NCI-H748 (cell line): ENCODE measurements at regions not wholly inside any gene's neighbourhood (a gene's known extent, or its start where the extent isn't known, plus 50 kb on each side); places are given as distances from the start of the nearest gene placed in this dataset.

Experiments
- DNase-seq: peaks from one replicate; lab custom pipeline; 2025; ENCODE audit not compliant: unreplicated experiment; lab: John Stamatoyannopoulos, UW

DNA sequence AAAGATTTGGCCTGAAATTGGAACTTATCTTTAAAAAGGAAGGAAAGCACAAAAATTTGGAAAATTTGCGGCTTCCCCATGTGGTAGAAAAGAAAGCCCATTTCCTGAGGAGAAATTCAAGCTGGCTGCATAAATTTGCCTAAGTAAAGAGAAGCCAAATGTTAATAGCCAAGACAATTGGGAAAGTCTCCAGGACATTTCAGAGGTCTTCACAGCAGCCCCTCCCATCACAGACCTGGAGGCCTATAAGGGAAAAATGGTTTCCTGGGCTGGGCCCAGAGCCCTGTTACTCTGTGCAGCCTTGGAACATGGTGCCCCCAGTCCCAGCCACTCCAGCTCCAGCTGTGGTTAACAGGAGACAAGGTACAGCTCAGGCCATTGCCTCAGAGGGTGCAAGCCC is 736.5 kb downstream of the HACE1 start:
- DNase-seq = no peak

DNA sequence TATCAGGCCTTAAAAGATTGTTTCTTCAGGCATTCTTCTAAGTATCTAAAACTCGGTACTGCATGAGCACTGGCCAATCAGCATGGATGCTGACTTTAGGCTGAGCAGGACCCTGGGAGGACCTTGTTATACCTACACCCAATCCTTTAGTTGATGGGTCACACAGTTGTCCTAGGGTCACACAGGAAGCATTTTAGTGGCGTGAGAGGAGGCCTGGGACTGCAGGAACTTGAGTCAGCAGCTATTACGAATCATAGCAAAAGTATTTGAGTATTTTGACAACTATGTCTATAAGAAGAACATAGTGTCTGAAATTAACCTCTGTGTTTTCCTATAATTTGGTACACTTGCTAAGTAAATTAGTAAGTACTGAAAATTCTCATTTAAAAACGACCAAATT is 741.4 kb downstream of the HACE1 start:
- no peak for DNase-seq

DNA sequence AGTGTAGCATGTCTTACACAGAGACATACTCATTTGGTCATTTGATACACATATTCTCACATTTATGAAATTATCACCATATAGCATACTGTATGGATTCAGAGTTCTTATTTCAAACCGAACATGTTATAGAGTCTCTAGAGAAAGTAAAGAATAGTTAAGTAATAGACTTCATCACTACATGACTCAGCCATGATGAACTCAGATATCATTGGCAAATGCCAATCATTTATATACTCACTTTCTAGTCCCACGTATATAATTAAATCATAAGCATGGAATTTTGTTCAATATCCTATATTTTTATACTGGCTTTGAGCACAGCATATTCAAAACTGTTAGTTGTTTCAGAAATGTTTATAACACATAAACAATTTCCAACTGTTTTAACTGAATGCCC is 749.9 kb downstream of the HACE1 start:
- DNase-seq = no peak

DNA sequence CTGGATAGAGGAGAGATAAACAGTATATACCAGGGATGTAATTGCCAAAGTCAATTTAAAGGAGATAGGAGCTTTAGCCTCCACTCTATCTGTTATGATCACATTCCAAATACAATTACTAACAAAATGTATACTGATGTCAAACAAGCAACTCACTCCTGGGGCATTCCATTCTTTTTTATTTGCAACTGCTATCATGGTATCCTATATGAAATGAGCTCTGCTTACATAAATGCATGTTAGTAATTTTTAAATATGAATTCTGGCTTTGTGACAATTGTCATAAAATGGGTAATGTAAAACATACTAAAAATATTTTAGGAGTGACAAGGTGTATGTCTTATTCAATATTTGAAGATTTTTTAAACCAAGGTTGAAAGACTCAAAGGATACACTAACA is 751.1 kb downstream of the HACE1 start:
- no peak for DNase-seq

DNA sequence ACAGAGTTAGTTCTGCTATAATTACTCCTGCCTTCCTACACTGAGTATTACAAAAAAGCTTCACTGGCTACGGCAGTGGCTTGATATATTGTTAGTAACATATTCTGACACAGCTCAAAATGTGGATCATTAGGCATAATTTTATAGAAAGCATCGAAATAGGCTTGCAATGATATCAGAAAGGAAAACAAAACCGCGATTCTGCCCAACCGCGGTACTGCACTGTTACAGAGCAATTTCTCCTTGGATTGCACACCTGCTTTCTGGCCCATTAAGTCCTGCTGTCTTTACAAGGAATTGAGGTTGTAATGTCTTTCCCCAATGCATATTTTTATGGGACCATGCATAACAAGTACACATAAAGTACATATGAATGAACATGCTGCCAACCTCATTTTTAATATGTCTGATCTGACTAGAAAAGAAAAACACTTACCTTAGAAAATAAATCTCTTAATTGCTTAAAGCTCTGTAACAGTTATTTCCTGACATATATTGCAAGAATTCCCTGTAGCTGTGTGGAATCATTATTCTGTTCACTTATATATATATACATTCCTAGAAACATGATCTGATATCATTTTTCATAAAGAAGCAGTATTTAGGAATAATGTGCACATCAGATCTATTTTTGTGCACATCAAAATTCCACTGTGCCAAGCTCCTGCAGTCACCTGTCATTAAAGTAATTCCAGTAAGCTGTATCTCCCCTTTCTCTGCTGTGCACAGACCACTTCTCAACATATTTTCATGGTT is 763.9 kb downstream of the HACE1 start:
- peak; percentile 63 for DNase-seq

DNA sequence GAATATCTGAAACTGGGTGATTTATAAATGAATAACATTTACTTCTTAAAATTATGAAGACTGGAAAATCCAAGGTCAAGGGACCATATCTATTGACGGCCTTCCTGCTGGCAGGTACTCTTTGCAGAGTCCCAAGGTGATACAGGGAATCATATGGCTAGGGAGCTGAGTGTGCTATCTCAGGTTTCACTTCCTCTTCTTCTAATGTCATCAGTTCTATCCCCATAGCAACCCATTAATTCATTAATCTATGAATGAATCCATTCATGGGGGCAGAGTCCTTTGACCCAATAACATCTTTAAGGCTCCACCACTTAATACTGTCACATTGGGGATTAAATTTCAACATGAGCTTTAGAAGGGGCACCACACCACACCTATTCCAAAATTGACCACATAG is 772.0 kb downstream of the HACE1 start:
- no peak for DNase-seq

DNA sequence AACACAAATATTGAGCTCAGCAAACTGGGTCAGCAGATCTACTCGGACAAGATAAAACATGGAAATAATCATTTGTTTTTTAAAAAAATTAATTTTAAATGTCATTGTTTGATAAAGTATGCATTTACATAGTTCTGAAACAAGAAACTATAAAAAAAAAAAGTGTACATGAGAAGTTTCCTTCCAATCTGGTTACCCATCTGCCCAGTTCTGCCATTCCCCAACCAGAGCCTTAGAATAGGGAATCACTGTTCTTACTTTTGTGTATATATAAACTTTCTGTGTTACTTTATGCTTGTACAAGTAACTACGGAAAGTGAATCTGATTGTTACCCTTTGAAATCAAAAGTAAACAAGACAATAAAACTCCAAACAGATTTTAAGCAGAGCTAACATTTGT is 791.4 kb downstream of the HACE1 start:
- no peak for DNase-seq

DNA sequence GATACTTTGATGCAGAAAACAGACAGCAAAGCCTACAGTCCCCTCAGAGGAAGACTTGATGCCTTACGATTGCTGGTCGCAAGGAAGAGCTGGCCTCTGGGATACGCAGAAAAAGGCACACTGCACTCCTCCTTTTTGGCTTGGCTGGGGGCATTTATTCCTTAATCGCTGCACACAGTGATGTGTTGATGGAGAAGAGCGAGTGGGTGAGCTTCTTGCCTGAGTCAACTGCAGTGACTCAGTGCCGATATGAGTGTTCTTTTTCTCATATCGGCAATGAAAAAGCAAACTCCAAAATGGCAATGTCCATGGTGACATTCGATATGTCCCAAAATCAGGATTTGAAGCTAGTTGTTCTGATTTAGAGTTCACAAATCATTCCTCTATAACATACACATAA is 794.8 kb downstream of the HACE1 start:
- DNase-seq = no peak

DNA sequence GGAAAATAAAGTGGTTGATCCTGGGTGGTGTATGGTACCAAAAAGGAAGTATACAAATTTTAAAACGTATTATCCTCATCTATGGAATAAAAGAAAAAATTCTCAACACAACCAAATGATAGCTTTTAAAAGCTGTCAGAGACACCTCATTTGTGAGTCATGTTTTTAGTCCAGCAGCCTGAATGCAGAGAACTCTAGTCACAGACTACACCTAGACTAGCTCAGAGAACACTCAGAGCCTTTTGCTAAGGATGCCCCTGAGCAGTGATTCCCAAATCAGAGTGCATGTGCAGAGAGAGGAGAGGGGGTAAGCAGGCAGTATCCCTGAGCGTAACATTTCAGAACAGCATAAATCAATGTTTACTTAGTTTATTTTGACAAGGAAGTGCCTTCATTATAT is 809.3 kb downstream of the HACE1 start:
- DNase-seq = no peak

DNA sequence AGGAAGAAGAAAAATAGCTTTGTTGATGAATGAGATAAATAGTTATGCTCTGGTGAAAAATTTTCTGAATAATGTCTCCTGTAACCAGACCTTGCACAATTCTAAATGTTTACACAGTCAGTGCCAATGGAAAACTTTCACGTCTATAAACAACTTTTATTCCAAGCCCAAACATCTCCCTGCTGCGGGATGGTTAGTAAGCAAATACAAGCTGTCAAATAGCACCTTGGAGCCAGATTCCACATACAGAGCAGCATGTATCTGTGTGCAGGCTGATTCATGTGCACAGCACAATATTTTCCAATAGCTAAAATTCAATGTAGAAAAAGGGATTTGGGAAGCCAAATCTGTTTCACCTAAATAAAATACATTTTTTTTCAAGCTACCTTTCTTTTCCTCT is 813.3 kb downstream of the HACE1 start:
- DNase-seq = peak; percentile 5

DNA sequence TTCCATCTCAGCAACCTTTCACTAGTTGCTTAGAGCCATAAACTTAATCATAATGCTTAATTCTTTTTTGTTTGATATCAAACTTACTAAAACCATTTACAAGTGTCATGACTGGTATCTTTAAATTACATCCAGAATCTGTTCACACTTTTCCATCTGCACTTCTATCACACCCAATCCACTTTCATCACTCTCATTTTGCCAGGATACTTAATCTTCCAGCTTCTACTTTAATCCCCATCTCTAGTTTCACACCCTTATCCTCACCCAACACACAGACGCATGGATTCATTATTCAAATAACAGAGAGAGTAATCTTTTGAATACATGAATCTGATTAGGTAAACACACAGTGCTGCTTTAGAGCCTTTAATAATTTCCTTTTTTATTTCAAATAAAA is 828.4 kb downstream of the HACE1 start:
- DNase-seq = no peak

DNA sequence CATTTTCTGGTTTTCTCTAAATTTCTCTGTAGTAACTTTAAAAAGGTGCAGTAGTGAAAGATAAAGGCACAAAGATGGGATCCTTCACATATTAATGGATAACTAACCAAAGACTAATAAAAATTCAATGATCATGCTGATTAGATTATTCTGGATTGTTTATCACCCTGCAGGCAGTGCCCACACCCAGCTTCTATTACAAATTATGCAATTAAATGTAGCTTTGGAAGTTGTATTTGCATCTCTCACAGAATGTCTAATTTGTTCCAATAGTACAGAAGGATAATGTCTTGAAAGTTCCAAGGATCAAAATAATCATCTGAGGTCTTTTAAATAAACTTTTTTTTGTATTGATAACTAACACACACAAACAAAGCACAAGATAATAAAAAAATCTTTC is 837.6 kb downstream of the HACE1 start:
- DNase-seq = no peak

DNA sequence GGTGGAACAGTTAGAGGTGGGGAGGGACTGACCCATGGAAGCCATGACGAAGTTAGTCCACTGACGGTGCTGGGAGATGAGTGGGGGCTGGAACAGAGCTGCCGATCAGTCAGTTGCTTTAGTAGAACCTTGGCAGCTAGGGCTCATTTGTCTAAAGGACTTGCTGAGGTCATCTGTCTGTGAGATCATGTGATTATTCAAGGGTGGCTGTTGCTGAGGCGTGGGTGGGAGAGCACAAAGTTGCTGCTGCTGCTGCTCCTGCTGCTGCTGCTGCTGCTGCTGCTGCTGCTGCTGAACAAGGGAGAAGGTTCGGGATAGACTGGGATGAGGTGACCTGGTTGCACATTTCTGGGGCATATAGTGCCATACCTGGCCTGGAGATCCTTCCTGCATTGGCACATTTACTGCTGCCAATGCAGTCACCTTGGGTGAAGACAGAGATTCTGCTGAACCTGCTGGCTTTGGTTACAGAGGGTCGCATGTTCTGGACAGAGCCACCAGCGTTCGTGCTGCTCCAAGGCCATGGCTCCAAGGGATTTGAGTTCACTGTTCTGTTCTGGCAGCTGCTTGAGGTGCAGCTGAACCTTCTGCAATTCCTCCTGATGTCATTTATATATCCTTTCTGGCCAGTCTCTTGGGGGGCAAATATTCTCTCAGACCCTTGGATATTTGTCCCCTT is 840.5 kb downstream of the HACE1 start:
- DNase-seq = no peak

DNA sequence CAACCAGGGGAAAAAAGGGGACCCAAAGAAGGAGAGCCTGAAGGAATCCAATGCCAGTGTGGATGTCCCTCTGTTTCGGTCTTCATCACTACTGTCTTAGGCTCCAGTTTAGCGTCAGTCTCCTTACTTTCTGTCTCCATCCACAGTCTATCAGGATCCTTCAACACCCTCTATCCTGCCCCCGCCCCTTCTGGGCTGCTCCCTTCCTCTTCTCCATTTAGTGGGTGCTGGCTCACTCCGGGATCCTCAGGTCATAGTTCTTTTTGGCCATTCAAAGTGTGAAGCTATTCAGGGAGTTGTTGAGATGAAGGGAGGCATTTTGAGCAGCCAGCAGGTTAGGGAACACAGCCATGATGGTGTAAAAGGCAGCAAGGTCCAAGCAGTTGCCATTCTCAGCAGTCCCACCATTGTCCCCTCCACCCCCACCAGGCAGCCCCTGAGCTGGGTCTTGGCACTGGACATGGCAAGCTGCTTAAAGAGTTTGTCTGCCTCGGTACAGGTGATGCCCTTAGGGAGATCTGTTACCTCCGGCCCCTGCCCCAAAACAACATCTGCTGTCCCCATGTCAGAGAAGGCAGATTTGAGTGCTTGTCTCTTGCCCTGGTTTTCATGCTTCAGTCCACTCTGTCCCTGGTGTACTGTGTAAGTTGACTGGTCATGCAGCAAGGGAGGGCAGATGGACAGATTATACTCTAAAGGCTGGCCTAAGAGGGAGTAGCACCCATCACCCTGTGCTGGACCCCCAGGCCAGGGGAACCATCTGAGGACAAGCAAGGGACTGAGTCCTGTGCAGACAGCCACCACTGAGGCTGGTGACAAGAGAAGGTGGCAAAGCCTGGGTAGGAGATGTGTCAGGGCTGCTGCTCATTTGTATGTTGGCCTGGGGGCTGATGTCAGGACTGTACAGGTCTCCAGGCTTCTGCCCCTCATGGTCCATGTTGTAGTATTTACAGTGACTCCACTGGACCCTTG is 842.0 kb downstream of the HACE1 start:
- DNase-seq = no peak

DNA sequence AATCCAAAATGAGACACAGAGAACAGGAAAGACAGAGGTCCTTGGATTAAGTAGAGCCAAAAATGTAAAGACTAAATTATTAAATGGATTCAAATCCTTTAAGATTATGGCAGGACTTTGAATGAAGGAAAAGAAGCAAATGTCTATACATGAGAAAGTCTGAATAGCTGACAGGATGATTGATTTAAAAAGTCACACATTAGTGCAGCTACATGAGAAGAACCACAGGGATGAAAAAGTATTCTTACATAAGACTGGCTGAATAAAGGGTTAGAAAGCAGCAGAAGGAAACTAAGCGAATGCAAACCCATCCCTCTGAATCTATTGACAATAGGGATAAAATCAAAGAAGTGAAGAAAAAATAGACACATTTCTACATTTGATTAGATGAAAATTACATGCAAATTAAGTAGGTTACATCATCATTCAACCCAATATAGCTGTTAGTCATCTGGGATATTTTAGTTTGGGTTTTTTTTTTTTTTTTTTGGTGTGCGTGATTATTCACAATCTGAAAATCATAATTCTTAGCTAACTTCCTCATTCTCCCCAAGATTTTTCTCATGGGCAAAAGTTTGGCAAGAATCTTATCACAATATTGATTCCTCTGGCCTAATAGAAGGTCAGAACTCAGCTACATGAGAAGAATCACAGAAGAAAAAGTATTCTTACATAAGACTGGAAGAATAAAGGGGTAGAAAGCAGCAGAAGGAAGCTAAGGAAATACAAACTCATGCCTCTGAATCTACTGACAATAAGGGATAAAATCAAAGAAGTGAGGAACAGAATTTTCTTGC is 845.4 kb downstream of the HACE1 start:
- no peak for DNase-seq

DNA sequence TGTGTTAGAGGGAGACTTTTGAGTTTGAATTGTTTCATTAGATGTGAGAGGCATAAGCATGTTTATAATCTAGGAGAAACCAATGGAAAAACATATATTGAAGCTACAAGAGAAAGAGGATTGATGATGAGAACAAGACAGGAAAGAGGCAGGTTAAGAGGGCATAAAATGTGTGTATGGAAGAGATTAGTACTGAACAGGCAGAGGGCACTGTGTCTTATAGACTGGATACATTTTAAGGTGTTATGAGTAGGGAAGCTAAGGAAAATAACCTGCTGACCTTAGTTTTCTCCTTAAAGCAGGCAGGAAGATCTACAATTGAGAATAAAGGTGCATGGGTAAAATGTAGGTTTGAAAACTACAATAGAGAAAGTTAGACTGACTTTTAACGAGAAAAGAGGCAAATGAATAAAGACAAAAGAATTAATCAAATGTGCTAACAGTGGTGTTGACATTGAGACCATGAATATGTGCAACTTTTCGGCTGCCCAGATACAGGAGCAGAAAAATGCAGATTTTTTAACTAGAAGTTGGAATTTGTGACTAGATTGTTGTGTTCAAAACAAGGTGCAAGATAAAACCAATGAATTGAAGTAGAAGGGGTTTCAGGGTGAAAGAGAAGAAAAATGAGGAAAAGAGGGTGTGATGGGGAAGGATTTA is 846.3 kb downstream of the HACE1 start:
- DNase-seq = no peak

DNA sequence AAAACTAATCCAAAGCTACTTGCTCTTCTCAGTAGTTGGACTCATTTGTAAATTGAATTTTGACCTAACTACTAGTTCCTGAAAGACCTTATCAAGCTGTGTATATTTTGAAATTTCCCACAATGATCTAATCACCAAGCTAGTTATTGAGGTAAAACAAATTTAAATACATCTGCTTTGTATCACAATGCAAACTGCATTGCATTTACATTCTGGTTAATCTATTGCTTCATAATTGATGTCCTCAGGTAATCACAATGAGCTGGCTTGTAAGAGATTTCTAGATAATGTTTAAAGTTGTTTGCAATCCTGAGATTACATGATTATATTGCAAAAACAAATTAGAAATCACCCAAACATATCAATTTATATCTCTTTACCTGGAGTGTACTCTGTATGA is 848.8 kb downstream of the HACE1 start:
- no peak for DNase-seq

DNA sequence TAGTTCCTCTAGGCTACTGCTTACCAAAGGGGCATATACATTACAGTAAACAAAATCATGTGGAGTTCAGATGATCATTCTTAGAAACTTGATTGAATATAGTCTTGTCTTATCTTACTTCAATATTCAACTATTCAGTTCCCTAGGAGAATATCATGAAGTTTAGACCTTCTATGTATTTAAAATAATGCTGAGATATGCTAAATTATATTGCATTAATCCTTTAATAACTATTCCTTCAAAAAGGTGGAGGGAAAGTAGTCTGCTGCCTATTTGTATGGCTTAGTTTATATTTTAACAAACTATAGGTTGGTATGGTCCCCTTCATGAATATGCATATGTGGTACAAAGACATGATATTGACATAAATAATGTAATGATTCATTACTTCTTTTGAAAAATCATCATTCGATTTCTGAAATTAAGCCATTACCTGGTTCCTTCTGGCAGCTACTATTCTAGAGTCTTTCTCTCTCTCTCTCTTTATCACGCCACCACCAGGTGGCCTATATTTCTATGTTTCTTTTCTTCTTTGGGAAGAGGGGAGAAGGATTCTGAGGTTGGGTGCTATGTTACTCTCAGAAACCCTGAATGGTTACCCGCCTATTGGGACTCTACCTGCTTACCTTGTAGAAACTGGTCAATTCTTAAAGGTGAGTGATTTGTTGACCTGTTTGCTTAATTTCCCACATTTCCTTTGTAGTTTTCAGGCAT is 855.8 kb downstream of the HACE1 start:
- DNase-seq = peak; percentile 5

DNA sequence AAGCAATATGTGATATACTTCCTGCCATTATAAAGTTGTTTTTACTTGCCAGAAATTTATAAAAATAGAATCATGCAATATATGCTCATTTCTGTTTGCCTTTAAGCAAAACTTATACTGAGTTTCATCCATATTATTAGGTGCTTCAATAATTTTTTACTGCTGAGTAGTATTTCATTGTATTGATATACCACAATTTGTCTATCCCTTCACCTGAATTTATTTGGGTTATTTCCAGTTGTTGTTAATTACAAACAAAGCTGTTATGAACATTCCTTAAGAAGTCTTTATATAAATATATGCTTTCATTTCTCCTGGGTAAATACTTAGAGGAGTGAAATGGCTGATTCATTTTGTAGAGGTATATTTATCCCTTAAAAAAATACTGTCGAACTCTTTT is 864.1 kb downstream of the HACE1 start:
- no peak for DNase-seq

DNA sequence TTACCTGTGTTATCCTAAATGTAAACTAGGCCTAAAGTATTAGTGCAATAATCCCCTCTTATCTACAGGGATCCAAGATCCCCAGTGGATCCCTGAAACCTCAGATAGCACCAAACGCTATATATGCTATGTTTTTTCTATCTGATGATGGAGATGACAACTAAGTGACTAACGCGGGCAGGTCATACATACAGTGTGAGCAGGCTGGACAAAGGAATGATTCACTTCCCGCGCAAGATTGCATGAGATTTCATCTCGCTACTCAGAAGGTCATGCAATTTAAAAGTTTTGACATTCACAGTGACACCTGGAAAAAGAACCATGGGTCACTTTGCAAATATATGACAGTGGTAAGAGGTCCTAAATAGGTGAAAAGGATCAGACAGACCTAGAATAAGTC is 875.9 kb downstream of the HACE1 start:
- no peak for DNase-seq
